ENCODE measurements at regions not wholly inside any gene's neighbourhood (a gene's known extent, or its start where the extent isn't known, plus 50 kb on each side); places are given as distances from the start of the nearest gene placed in this dataset.

GRCh38 chr18:50472941-50473340 is 86.9 kb upstream of the MAPK4 start:
- intact Hi-C loops (cut with DNase I): no loop called here
- DNase-seq: no peak

- intact Hi-C loops (cut with DNase I): no loop called here
- no peak for DNase-seq
These were observed 86.0 kb upstream of the MAPK4 start for GRCh38 chr18:50473881-50474280.

- intact Hi-C loops (cut with DNase I): no loop called here
These were observed 84.2 kb upstream of the MAPK4 start for GRCh38 chr18:50475538-50476193.

GRCh38 chr18:50492097-50492496 is 67.8 kb upstream of the MAPK4 start:
- intact Hi-C loops (cut with DNase I): no loop called here

More at GRCh38 chr18:50475538-50476193, 84.2 kb upstream of the MAPK4 start:
- no peak for DNase-seq

GRCh38 chr18:50494569-50494968 is 65.3 kb upstream of the MAPK4 start:
- no peak for DNase-seq
- intact Hi-C loops (cut with DNase I): no loop called here

More at GRCh38 chr18:50492097-50492496, 67.8 kb upstream of the MAPK4 start:
- DNase-seq: no peak

DNA sequence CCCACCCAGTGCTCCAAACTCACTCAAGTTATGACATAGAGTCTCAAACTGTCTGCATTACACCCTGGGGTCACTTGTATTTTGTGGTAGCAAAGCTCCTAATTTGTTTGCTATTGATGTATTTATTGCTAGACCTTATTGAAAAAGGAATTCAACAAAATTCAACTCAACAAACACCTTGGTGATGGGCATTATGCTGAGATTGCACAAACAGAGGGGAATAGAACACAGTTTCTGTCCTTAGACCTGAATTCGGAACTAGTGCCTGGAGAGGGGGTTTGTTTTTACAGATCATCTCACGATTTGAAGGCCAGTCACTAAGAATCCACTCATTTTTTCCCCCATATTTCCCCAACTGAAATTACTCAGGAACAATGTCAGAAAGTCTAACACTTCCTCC is 53.5 kb upstream of the MAPK4 start:
- DNase-seq: no peak
- intact Hi-C loops (cut with DNase I): no loop called here

DNA sequence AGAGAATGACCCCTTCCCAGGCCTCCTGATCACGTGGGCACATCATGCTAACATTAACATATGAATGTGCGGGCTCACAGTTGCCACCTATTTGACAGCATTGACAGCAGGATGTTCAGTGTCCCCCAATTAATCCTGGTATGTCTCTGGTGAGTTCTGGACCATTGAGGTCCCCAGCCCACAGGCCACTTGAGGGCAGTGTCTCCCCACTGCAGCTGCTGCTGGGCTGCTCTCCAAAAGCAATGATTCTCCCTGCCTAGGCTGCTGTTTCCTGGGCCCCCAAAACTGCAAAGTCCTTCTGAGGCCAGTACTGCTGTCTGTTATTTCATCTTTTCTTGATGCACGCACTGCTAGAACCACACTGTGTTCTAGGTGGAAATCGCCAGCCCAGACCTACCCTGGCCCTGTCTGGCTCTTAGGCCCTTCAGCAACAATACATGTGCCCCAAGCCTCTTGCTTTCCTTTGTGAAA is 52.7 kb upstream of the MAPK4 start:
- intact Hi-C loops (cut with DNase I): no loop called here
- peak; percentile 6 to 79 (median 44) for DNase-seq

- intact Hi-C loops (cut with DNase I): no loop called here
- no peak for DNase-seq
These were observed 51.7 kb upstream of the MAPK4 start for GRCh38 chr18:50508228-50508627.

DNA sequence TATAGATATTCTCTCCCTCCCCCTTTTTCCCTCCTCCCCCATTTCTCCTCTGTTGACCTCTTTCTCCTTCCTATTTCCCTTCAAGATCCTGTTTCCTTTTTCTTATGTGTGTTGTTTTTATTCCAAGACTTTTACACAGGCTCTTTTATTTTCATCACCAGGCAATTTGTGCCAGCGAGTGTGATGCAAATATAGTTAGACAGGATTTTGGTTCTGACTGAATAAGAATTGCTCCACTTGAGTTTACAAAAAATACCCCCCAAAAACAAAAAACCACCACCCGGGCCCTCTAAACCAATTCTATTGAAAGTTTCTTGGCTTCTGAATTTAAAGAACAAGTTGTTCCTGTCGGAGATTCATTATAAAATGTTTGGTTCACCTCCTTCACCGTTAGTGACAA is 50.9 kb upstream of the MAPK4 start:
- intact Hi-C loops (cut with DNase I): no loop called here
- peak in 8 of 42 donors; percentile 3 to 47 (median 20) for DNase-seq
